ENCODE measurements at regions not wholly inside any gene's neighbourhood (a gene's known extent, or its start where the extent isn't known, plus 50 kb on each side); places are given as distances from the start of the nearest gene placed in this dataset.

DNA sequence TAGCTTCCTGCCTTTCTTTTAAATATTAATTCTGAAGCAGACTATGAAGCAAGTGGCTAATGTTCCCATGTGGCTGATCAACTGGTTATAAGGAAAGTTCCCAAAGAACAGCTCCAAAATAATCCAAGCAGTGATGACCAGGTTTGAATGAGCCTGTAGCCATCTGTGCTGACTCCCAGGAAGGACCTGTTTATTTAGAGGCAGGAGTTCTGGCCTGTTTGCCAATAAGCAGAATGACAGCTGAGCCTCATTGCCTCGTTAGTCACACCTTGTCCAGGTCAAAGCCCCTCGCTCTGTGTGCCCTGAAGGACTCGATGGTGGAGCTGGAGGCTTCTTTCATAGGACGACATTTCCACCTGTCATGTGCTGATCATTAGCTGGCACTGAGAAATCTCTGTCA, 97.4 kb downstream of the TMEM170B start:
- H3K79me2 ChIP-seq (ENCODE audit: control insufficient read depth, insufficient read depth, low read length), result no peaks in the 10 kb centered on the region
- H3K4me2 ChIP-seq (ENCODE audit: insufficient read depth, low read length), result no peak overlapping the region
- no peak for TF ChIP-seq MTA3 (IDR thresholded peaks at IDR 0.05; ENCODE audit: borderline replicate concordance)
- TF ChIP-seq TEAD2 (tag; IDR thresholded peaks at IDR 0.05), result no peak
- no peak for TF ChIP-seq ZNF224 (CRISPR knock-in tag; IDR thresholded peaks at IDR 0.05)
- TF ChIP-seq NONO (IDR thresholded peaks at IDR 0.05; ENCODE audit: low read depth in 2 of 2, low read length in 1 of 2), result no peak
- TF ChIP-seq RCOR1 (IDR thresholded peaks at IDR 0.05; ENCODE audit: borderline replicate concordance in 1 of 2, low read depth in 2 of 2, low read length in 2 of 2), result no peak
- TF ChIP-seq ZNF431 (CRISPR knock-in tag; IDR thresholded peaks at IDR 0.05), result no peak
- TF ChIP-seq ZBTB1 (CRISPR knock-in tag; IDR thresholded peaks at IDR 0.05; ENCODE audit: borderline replicate concordance, low read depth), result no peak
- TF ChIP-seq, protein P1, sequence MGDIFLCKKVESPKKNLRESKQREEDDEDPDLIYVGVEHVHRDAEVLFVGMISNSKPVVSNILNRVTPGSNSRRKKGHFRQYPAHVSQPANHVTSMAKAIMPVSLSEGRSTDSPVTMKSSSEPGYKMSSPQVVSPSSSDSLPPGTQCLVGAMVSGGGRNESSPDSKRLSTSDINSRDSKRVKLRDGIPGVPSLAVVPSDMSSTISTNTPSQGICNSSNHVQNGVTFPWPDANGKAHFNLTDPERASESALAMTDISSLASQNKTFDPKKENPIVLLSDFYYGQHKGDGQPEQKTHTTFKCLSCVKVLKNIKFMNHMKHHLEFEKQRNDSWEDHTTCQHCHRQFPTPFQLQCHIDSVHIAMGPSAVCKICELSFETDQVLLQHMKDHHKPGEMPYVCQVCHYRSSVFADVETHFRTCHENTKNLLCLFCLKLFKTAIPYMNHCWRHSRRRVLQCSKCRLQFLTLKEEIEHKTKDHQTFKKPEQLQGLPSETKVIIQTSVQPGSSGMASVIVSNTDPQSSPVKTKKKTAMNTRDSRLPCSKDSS (IDR thresholded peaks at IDR 0.05; ENCODE audit: low read depth, partially characterized antibody), result no peak
- TF ChIP-seq, protein P2, sequence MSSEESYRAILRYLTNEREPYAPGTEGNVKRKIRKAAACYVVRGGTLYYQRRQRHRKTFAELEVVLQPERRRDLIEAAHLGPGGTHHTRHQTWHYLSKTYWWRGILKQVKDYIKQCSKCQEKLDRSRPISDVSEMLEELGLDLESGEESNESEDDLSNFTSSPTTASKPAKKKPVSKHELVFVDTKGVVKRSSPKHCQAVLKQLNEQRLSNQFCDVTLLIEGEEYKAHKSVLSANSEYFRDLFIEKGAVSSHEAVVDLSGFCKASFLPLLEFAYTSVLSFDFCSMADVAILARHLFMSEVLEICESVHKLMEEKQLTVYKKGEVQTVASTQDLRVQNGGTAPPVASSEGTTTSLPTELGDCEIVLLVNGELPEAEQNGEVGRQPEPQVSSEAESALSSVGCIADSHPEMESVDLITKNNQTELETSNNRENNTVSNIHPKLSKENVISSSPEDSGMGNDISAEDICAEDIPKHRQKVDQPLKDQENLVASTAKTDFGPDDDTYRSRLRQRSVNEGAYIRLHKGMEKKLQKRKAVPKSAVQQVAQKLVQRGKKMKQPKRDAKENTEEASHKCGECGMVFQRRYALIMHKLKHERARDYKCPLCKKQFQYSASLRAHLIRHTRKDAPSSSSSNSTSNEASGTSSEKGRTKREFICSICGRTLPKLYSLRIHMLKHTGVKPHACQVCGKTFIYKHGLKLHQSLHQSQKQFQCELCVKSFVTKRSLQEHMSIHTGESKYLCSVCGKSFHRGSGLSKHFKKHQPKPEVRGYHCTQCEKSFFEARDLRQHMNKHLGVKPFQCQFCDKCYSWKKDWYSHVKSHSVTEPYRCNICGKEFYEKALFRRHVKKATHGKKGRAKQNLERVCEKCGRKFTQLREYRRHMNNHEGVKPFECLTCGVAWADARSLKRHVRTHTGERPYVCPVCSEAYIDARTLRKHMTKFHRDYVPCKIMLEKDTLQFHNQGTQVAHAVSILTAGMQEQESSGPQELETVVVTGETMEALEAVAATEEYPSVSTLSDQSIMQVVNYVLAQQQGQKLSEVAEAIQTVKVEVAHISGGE (CRISPR knock-in tag; IDR thresholded peaks at IDR 0.05), result no peak
- no peak for TF ChIP-seq ZNF12 (CRISPR knock-in tag; IDR thresholded peaks at IDR 0.05)
- TF ChIP-seq MEF2D (tag; conservative IDR thresholded peaks at IDR 0.05; ENCODE audit: low read depth), result no peak
- no peak for TF ChIP-seq ZFP1 (CRISPR knock-in tag; IDR thresholded peaks at IDR 0.05)
- TF ChIP-seq, protein P3, sequence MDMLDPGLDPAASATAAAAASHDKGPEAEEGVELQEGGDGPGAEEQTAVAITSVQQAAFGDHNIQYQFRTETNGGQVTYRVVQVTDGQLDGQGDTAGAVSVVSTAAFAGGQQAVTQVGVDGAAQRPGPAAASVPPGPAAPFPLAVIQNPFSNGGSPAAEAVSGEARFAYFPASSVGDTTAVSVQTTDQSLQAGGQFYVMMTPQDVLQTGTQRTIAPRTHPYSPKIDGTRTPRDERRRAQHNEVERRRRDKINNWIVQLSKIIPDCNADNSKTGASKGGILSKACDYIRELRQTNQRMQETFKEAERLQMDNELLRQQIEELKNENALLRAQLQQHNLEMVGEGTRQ (CRISPR knock-in tag; IDR thresholded peaks at IDR 0.05), result no peak
- TF ChIP-seq ZNF140 (CRISPR knock-in tag; IDR thresholded peaks at IDR 0.05), result no peak
- no peak for TF ChIP-seq BRF1 (IDR thresholded peaks at IDR 0.05; ENCODE audit: borderline replicate concordance, extremely low read depth, insufficient read length)
- TF ChIP-seq ZSCAN29 (IDR thresholded peaks at IDR 0.05), result no peak
- TF ChIP-seq ZNF282 (CRISPR knock-in tag; IDR thresholded peaks at IDR 0.05), result no peak
- TF ChIP-seq RBM25 (IDR thresholded peaks at IDR 0.05; ENCODE audit: low read depth, low read length, severe bottlenecking), result no peak
- DNase-seq (ENCODE audit: extremely low read depth in 1 of 4, low spot score in 3 of 4), result no peak
- no peak overlapping the region; a peak in 1 of 4 replicates for H3K9ac ChIP-seq (ENCODE audit: insufficient read depth in 1 of 2, low read depth in 2 of 2, low read length in 2 of 2)
- in situ Hi-C loops (cut with MboI) (no loop called here), intact Hi-C loops (cut with micrococcal nuclease) (no loop called here)
- H2AFZ ChIP-seq (ENCODE audit: low read depth, low read length), result no peak overlapping the region
- H3K9me1 ChIP-seq (ENCODE audit: control insufficient read depth, insufficient read depth, low read length), result no peaks in the 10 kb centered on the region
- no peaks in the 10 kb centered on the region for H3K36me3 ChIP-seq (ENCODE audit: control insufficient read depth, insufficient read depth, low read length)
- CTCF ChIA-PET (ENCODE audit: low intra/inter-chr PET ratio), result no interaction called here
- H3K9me3 ChIP-seq (replicated peaks; ENCODE audit: control insufficient read depth, insufficient read depth, low read depth, low read length), result no peaks in the 10 kb centered on the region
- ATAC-seq, result no peak
- POLR2A ChIA-PET, result no interaction called here
- BruUV-seq (replicated peaks), result no TSS peak
- H3K4me1 ChIP-seq (replicated peaks in 1 of 2; ENCODE audit: control insufficient read depth in 2 of 2, insufficient read depth in 2 of 2, low read length in 2 of 2), result no peaks in the 10 kb centered on the region
- FAIRE-seq, result peak; percentile 29
- no peaks in the 10 kb centered on the region for H4K20me1 ChIP-seq (replicated peaks; ENCODE audit: control insufficient read depth, insufficient read depth, low read length)
- no peak overlapping the region for H3K27ac ChIP-seq (ENCODE audit: extremely low read depth, low read depth, low read length)
- 1% methylated on average over 4 of the region's 4 CpGs for WGBS (ENCODE audit: insufficient coverage, low coverage, missing lambda C conversion rate)
- H3K27me3 ChIP-seq (ENCODE audit: control insufficient read depth in 2 of 2, insufficient read depth in 2 of 2, low read length in 2 of 2), result peaks cover 18 to 52% of the 10 kb centered on the region in 2 experiments
- H3K4me3 ChIP-seq, result no peak overlapping the region

All from K562 (cell line).